NCI-H146 treated with DMSO at 0.1 percent for 48 hours (cell line): ENCODE measurements at regions not wholly inside any gene's neighbourhood (a gene's known extent, or its start where the extent isn't known, plus 50 kb on each side); places are given as distances from the start of the nearest gene placed in this dataset.
"Not testable (repeated sequence)": the region's sequence is repeated elsewhere in the genome, so short reads cannot be mapped to it uniquely, and the experiment has no call there.

Source experiments
- DNase-seq: peaks from one replicate; lab custom pipeline; 2025; ENCODE audit not compliant: unreplicated experiment; lab: John Stamatoyannopoulos, UW

- DNase-seq = no peak
Measured at GRCh38 chr5:81830596-81830995, 79.7 kb upstream of the SSBP2 start.

DNA sequence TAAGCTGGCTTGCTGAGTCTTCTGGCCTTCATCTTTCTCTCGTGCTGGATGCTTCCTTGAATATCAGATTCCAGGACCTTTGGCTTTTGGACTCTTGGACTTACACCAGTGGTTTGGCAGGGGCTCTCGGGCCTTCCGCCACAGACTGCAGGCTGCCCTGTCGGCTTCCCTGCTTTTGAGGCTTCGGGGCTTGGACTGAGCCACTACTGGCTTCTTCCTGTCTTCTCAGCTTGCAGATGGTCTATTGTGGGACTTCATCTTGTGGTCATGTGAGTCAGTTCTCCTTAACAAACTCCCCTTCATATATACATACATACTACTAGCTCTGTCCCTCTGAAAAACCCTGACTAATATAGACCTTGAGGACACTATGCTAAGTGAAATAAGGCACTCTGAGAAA lies 78.3 kb upstream of the SSBP2 start:
- no peak for DNase-seq

DNA sequence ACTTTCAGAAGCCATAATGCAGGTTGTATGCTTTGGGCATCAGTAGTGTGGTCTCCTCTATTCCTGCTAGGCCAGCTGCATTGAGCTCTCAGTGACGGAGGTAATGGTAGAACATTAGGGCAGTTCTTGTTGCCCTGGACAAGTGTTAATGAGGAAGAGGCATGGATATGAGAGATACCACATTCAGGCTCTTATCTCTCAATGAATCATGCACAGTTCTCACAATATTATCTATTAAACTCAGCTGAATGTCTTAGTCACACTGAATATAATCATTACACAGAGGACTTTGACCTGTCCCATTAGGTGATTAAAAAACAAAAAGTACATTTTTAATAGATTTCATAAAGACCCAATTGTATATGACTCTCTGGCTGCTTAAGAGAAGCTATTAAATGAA lies 76.6 kb upstream of the SSBP2 start:
- DNase-seq = no peak

- no peak for DNase-seq
Measured at GRCh38 chr5:81826128-81826527, 75.2 kb upstream of the SSBP2 start.

- DNase-seq = no peak
Measured at GRCh38 chr5:81825237-81825636, 74.3 kb upstream of the SSBP2 start.

- DNase-seq = not testable (repeated sequence)
Measured at GRCh38 chr5:81823736-81824135, 72.8 kb upstream of the SSBP2 start.

DNA sequence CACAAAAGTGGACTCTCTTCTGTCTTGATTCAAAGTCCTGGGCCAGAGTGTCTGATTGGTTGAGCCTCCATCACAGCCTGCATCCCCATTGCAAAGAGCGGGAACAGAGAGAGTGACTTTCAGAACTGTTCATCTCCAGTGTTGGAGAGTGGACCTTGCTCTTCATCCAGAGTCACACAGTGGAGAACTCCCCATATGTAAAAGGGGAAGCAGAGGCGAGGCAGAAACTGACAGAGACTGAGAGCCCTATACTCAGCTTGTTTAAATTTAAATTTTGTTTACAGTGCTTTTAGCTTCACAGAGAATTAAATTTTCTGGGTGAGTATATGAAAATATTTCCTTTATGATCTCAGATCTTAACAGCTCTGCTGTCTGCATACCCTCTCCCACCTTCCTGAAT lies 70.0 kb upstream of the SSBP2 start:
- DNase-seq = no peak

GRCh38 chr5:81820318-81820636 lies 69.4 kb upstream of the SSBP2 start:
- DNase-seq = no peak

- no peak for DNase-seq
Measured at GRCh38 chr5:81819556-81820317, 68.8 kb upstream of the SSBP2 start.

DNA sequence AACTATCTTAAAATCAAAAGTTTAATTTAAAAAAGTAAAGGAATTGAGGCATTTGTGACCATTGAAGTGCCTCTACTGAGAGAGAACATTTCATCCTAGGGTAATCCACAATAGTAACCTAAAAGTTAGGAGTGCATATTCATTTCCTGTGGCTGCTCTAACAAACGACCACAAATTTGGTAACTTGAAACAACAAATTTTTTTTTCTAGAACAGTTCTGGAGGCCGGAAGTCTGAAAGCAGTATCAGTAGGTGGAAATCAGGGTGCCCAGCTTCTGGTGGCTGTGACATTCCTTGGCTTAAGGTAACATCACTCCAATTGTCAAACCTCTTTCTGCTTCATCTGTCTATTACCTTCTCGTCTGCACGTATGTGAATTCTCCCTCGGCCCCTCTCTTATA lies 67.1 kb upstream of the SSBP2 start:
- no peak for DNase-seq

DNA sequence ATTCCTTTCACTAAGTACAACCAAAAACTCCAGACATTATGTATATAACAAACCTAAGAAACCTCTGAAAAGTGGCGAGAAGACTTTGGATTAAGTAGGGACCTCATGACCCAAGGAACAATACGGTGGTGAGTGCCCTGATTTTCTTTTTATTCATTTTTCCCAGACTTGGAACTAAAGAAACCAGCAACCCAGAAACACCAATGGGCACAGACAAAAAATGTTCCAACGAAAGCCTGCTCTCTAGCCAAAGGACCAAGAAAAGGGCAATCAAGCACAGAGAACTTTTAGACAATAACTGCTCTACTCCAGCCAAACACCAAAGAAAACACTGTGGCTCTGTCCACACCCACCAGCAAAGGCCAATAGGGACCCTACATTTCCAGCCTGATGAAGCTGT lies 66.2 kb upstream of the SSBP2 start:
- DNase-seq = no peak

DNA sequence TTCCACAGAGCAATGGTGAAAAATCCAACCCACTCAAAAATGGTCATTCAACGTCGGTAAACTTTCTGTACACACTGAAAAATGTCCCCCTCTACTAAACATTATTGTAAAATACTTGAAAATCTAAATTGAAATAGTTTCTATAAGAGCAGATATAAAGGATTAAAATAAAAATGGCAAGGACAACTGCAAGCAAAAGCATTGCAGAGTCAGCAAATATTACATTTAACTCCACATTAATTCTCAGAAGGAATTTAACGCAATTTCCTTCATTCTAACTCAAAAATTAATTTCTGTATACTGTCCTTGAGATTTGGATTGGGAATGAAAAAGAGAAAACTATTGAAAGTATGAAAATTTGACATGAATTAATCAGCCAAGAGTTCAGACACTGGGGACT lies 64.4 kb upstream of the SSBP2 start:
- DNase-seq = no peak

GRCh38 chr5:81808106-81808505 lies 57.2 kb upstream of the SSBP2 start:
- no peak for DNase-seq

- no peak for DNase-seq
Measured at GRCh38 chr5:81805086-81805485, 54.2 kb upstream of the SSBP2 start.

DNA sequence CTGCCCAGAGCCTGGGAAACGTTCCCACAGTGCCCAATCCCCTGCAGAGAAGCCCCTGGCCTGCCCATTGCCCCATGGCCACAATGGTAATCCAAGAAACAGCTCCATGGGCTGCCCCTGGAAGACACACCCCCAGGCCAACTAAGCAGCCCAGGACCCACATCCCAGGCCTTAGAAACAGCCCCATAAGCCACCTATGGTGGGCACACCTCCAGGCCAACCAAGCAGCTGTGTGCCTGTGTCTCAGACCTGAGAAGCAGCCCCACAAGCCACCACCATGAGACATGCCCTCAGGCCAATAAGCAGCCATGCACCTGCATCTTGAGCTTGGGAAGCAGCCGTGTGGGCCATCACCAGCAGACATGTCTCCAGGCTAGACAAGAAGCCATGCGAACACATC lies 52.9 kb upstream of the SSBP2 start:
- no peak for DNase-seq

DNA sequence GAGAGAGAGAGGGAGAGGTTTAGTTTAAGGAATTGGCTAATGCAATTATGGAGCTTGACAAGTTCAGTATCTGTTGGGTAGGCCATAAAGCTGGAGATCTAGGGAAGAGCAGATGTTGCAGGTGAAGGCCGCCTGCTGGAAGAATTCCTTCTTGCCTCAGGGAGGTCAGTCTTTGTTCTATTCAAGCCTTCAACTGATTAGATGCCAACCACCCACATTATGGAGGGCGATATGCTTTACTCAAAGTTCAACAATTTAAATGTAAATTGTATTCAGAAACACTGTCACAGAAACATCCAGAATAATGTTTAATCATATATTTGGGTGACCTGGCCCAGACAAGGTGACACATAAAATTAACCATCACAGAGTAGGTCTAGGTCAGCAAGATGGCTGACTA lies 51.7 kb upstream of the SSBP2 start:
- no peak for DNase-seq

DNA sequence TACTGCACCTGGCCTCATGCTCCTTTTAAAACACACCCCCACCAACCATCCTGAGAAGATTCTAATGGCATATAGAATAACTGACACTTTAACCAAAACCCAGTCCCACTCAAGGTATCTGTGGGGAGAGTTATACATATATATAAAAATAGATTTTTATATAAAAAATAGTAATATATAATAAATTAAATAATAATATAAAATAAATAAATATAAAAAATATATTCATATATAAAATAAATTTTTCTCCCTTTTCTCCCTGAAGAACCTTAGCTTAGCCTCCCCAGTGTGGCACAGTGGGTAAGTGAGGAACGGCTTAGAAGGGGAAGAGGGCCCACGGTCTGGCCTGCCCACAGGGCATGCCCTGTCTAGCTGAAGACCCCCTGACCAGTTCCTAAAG lies 51.1 kb upstream of the SSBP2 start:
- DNase-seq = no peak

- no peak for DNase-seq
Measured at GRCh38 chr5:81800797-81801196, 49.9 kb upstream of the SSBP2 start.
